CD4-positive, alpha-beta T cell (primary cell): ENCODE measurements at regions not wholly inside any gene's neighbourhood (a gene's known extent, or its start where the extent isn't known, plus 50 kb on each side); places are given as distances from the start of the nearest gene placed in this dataset.

Experiments
- ATAC-seq: fragments of 200-7000 bp; cut with Tn5 transposase; one replicate; pipeline ENCODE4 v1.10.0; 2022; ENCODE audit warnings: mild to moderate bottlenecking; ENCODE audit not compliant: poor library complexity
- CTCF ChIA-PET: fragments of 350-600 bp; sonication (Branson Sonifier 250); formaldehyde crosslinking; loops from one replicate; lab custom pipeline; 2021; ENCODE audit warnings: antibody characterized with exemption, inconsistent platforms; lab: Charles Lee
- POLR2A ChIA-PET: fragments of 350-600 bp; sonication (Branson Sonifier 250); formaldehyde crosslinking; loops from one replicate; lab custom pipeline; 2021; ENCODE audit warnings: antibody characterized with exemption, inconsistent platforms; lab: Charles Lee
- DNase-seq, 14 experiments: peaks; one replicate each; pipeline ENCODE4 v3.0.0-alpha.2; 2013 to 2020; ENCODE audit warnings: mixed read lengths in 2 of 14
- H3K27ac ChIP-seq, 2 donors: one replicate each; pipeline versions ENCODE4 v1.5.1 to v1.7.0; 2013; ENCODE audit warnings: low read length in 2 of 2, low read depth in 1 of 2, mild to moderate bottlenecking in 1 of 2
- H3K27me3 ChIP-seq, 2 experiments: 1 replicate in 1 of 2; 2 replicates in 1 of 2; pipeline versions ENCODE4 v1.6.1 to v1.7.0; 2013; ENCODE audit warnings: low read length in 2 of 2, control low read depth in 1 of 2, mild to moderate bottlenecking in 1 of 2, moderate library complexity in 1 of 2; ENCODE audit not compliant: insufficient read depth in 2 of 2, control insufficient read depth in 1 of 2
- H3K36me3 ChIP-seq: one replicate; pipeline ENCODE4 v1.6.1; 2013; ENCODE audit warnings: low read length, control low read depth; ENCODE audit not compliant: insufficient read depth
- H3K4me1 ChIP-seq: one replicate; pipeline ENCODE4 v1.6.1; 2013; ENCODE audit warnings: low read length, control low read depth; ENCODE audit not compliant: insufficient read depth
- H3K4me3 ChIP-seq: one replicate; pipeline ENCODE4 v1.5.1; 2013; ENCODE audit warnings: mild to moderate bottlenecking, low read length, moderate library complexity
- H3K9me3 ChIP-seq, 2 experiments: 1 replicate in 1 of 2; 2 replicates in 1 of 2; pipeline versions ENCODE4 v1.6.1 to v1.7.0; 2013; ENCODE audit warnings: low read length in 2 of 2, mild to moderate bottlenecking in 2 of 2, control low read depth in 1 of 2, moderate library complexity in 1 of 2; ENCODE audit not compliant: control insufficient read depth in 1 of 2, insufficient read depth in 1 of 2
- H3K27ac Mint-ChIP-seq: one replicate; pipeline ENCODE4 v1.8.0; 2020; ENCODE audit warnings: mixed read lengths
- H3K27me3 Mint-ChIP-seq: one replicate; pipeline ENCODE4 v1.8.0; 2021; ENCODE audit warnings: mixed read lengths
- H3K36me3 Mint-ChIP-seq: one replicate; pipeline ENCODE4 v1.8.0; 2021; ENCODE audit warnings: low read depth, mixed read lengths
- H3K4me1 Mint-ChIP-seq: one replicate; pipeline ENCODE4 v1.8.0; 2021; ENCODE audit warnings: low read depth, mixed read lengths
- H3K4me3 Mint-ChIP-seq: one replicate; pipeline ENCODE4 v1.8.0; 2020; ENCODE audit warnings: mild to moderate bottlenecking, mixed read lengths
- H3K9me3 Mint-ChIP-seq: one replicate; pipeline ENCODE4 v1.8.0; 2020; ENCODE audit warnings: mixed read lengths
- intact Hi-C, 2 experiments: fragments of 100-400 bp; cut with DNase I in 1 of 2; cut with micrococcal nuclease in 1 of 2; formaldehyde crosslinking; loops; one replicate each; pipeline versions ENCODE4 v1.15.1 to v1.9.0; 2023 to 2025; cut with DNase I, micrococcal nuclease
- TF ChIP-seq, protein P1 (sequence below): fragments of 200-600 bp; IDR thresholded peaks from one replicate; pipeline ENCODE4 v1.8.0; 2022; ENCODE audit warnings: antibody characterized with exemption, mild to moderate bottlenecking

DNA sequence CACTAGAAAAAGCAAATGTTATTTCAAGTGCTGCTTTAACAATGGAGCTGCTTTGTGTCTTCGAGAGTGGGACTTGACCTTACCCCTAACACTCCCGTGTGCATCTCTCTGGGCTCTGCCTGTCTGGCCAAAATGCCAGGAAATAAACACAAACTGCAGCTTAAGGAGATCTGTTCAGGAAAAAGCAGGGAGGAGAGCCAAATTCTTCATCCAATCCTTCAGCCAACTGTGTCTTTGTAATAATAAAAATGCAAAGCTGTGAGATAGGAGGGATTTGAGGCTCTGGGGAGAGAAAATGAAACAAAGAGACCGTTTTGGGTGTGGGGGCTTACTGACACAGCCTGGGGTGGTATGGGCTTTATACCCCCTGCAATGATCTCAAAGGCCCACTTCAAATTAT lies 85.8 kb upstream of the WSCD2 start:
- CTCF ChIA-PET, result no interaction called here
- DNase-seq (no peak), ATAC-seq (no peak)
- no peaks in the 10 kb centered on the region for H3K36me3 ChIP-seq
- peaks cover 0 to 4% of the 10 kb centered on the region in 2 experiments for H3K27me3 ChIP-seq
- no peak overlapping the region for H3K4me3 ChIP-seq
- TF ChIP-seq, protein P1, sequence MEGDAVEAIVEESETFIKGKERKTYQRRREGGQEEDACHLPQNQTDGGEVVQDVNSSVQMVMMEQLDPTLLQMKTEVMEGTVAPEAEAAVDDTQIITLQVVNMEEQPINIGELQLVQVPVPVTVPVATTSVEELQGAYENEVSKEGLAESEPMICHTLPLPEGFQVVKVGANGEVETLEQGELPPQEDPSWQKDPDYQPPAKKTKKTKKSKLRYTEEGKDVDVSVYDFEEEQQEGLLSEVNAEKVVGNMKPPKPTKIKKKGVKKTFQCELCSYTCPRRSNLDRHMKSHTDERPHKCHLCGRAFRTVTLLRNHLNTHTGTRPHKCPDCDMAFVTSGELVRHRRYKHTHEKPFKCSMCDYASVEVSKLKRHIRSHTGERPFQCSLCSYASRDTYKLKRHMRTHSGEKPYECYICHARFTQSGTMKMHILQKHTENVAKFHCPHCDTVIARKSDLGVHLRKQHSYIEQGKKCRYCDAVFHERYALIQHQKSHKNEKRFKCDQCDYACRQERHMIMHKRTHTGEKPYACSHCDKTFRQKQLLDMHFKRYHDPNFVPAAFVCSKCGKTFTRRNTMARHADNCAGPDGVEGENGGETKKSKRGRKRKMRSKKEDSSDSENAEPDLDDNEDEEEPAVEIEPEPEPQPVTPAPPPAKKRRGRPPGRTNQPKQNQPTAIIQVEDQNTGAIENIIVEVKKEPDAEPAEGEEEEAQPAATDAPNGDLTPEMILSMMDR, result no peak
- peaks cover 12% of the 10 kb centered on the region for H3K4me1 Mint-ChIP-seq
- no peak overlapping the region for H3K27ac ChIP-seq
- H3K36me3 Mint-ChIP-seq, result no peaks in the 10 kb centered on the region
- H3K9me3 Mint-ChIP-seq, result no peaks in the 10 kb centered on the region
- POLR2A ChIA-PET, result no interaction called here
- H3K27ac Mint-ChIP-seq, result no peak overlapping the region
- H3K4me3 Mint-ChIP-seq, result no peak overlapping the region
- intact Hi-C loops, result no loop called here
- peaks cover 24% of the 10 kb centered on the region for H3K27me3 Mint-ChIP-seq
- peaks cover 13% of the 10 kb centered on the region for H3K4me1 ChIP-seq
- H3K9me3 ChIP-seq, result peaks cover 0 to 3% of the 10 kb centered on the region in 2 experiments

DNA sequence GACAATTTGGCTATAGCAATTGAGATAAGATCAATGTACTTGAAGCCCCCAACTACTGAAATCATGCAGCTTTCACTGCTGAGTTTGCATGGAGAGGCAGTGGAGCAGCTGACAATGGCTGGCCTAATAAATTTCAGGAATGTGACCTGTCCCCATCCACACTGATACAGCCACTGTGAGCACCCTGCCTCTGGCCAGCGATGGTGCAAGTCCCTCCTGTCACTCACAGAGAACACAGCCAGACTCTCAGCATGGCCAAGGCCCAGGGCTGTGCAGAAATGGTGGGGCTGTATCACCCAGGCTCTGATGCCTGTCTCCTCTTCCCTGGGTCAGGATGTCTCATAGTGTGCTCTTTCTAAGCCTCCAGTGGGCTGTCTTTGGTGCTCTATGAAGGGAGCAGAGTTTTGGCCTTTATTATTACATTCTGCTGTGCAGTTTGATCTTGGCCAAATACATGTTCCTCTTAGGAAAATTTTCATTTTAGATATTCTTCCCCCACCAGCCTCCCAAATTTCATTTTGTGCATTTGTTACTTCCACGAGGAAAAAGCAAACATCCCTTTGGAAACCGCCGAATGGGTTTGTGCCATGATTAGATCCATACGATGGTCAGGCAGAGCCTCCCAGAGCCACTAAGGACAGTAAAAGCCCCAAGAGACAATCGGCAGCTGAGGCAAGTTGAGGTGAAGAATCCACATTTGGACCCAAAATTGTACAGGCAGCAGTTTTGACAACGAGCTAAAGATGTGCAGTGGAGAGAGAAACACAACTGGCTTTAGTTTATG lies 85.1 kb upstream of the WSCD2 start:
- ChIA-PET POLR2A (no interaction called here), CTCF (no interaction called here)
- Mint-ChIP-seq H3K36me3 (no peaks in the 10 kb centered on the region), H3K27ac (no peak overlapping the region), H3K4me3 (no peak overlapping the region), H3K4me1 (peaks cover 12% of the 10 kb centered on the region), H3K27me3 (peaks cover 24% of the 10 kb centered on the region), H3K9me3 (no peaks in the 10 kb centered on the region)
- Histone ChIP-seq H3K4me1 (peaks cover 13% of the 10 kb centered on the region), H3K9me3 (peaks cover 0 to 3% of the 10 kb centered on the region in 2 experiments), H3K27me3 (peaks cover 0 to 7% of the 10 kb centered on the region in 2 experiments), H3K4me3 (no peak overlapping the region), H3K27ac (no peak overlapping the region), H3K36me3 (no peaks in the 10 kb centered on the region)
- TF ChIP-seq, protein P1, result no peak
- DNase-seq (no peak), ATAC-seq (no peak)
- intact Hi-C loops, result no loop called here

DNA sequence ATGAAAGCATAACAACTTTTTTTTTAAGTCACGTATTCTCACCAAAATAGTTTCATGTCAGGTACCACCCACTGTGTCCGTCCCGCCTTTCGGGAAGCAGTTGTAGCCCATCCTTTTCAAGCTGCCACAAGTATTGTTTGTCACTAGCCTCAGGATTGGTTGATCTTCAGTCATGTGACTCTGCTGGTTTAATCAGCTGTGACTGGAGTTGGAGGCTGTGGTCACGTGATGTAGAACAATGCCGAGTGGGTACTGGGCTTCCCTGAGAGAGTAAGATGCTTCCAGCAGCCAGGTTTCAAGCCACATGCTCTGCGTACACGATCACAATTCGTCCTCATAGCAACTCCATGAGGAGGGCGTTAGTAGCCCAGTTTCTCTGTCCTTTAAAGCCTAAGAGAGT lies 83.0 kb upstream of the WSCD2 start:
- Mint-ChIP-seq H3K4me3 (no peak overlapping the region), H3K27ac (no peak overlapping the region), H3K36me3 (no peaks in the 10 kb centered on the region), H3K9me3 (no peaks in the 10 kb centered on the region), H3K4me1 (peaks cover 12% of the 10 kb centered on the region), H3K27me3 (peaks cover 33% of the 10 kb centered on the region)
- intact Hi-C loops, result no loop called here
- peaks cover 16% of the 10 kb centered on the region for H3K4me1 ChIP-seq
- no peaks in the 10 kb centered on the region for H3K36me3 ChIP-seq
- TF ChIP-seq, protein P1, result no peak
- DNase-seq (no peak), ATAC-seq (no peak)
- peaks cover 0 to 3% of the 10 kb centered on the region in 2 experiments for H3K9me3 ChIP-seq
- H3K27ac ChIP-seq, result no peak overlapping the region
- CTCF ChIA-PET, result no interaction called here
- POLR2A ChIA-PET, result no interaction called here
- H3K4me3 ChIP-seq, result no peak overlapping the region
- peaks cover 0 to 7% of the 10 kb centered on the region in 2 experiments for H3K27me3 ChIP-seq
